NCI-H510A treated with DMSO at 0.1 percent for 48 hours (cell line): ENCODE measurements at regions not wholly inside any gene's neighbourhood (a gene's known extent, or its start where the extent isn't known, plus 50 kb on each side); places are given as distances from the start of the nearest gene placed in this dataset.
"Not testable (repeated sequence)": the region's sequence is repeated elsewhere in the genome, so short reads cannot be mapped to it uniquely, and the experiment has no call there.

ENCODE experiments used
- DNase-seq: peaks from one replicate; lab custom pipeline; 2025; lab: John Stamatoyannopoulos, UW

GRCh38 chr9:129432297-129433154 lies 188.4 kb downstream of the C9orf50 start:
- no peak for DNase-seq

- DNase-seq = no peak
Measured at GRCh38 chr9:129430940-129431643, 189.8 kb downstream of the C9orf50 start.

GRCh38 chr9:129428864-129429577 lies 191.9 kb downstream of the C9orf50 start:
- no peak for DNase-seq

- DNase-seq = no peak
Measured at GRCh38 chr9:129427149-129427548, 193.8 kb downstream of the C9orf50 start.

- DNase-seq = not testable (repeated sequence)
Measured at GRCh38 chr9:129423755-129424154, 197.1 kb downstream of the C9orf50 start.

- DNase-seq = no peak
Measured at GRCh38 chr9:129423216-129423615, 197.7 kb downstream of the C9orf50 start.

GRCh38 chr9:129422843-129423192 lies 198.1 kb downstream of the C9orf50 start:
- no peak for DNase-seq

- no peak for DNase-seq
Measured at GRCh38 chr9:129422032-129422842, 198.7 kb downstream of the C9orf50 start.

GRCh38 chr9:129421371-129421770 lies 199.5 kb downstream of the C9orf50 start:
- DNase-seq = no peak

GRCh38 chr9:129420721-129421120 lies 200.2 kb downstream of the C9orf50 start:
- no peak for DNase-seq

- DNase-seq = no peak
Measured at GRCh38 chr9:129419382-129419899, 201.5 kb downstream of the C9orf50 start.

- DNase-seq = no peak
Measured at GRCh38 chr9:129418451-129418850, 202.4 kb downstream of the C9orf50 start.

- peak; percentile 49 for DNase-seq
Measured at GRCh38 chr9:129416821-129417539, 203.9 kb downstream of the C9orf50 start.

- DNase-seq = no peak
Measured at GRCh38 chr9:129415942-129416651, 204.8 kb downstream of the C9orf50 start.

GRCh38 chr9:129414993-129415941 lies 205.6 kb downstream of the C9orf50 start:
- DNase-seq = no peak

- DNase-seq = no peak
Measured at GRCh38 chr9:129414377-129414992, 206.4 kb downstream of the C9orf50 start.

- DNase-seq = peak; percentile 91
Measured at GRCh38 chr9:129413537-129414376, 207.1 kb downstream of the C9orf50 start.
